ENCODE measurements at regions not wholly inside any gene's neighbourhood (a gene's known extent, or its start where the extent isn't known, plus 50 kb on each side); places are given as distances from the start of the nearest gene placed in this dataset.

- DNase-seq = no peak
- intact Hi-C loops (cut with micrococcal nuclease) = no loop called here
- Histone ChIP-seq H3K4me1 (ENCODE audit: insufficient read depth, low read length) (no peaks in the 10 kb centered on the region), H3K27ac (ENCODE audit: low read depth, low read length) (no peak overlapping the region), H3K4me3 (ENCODE audit: low read length in 2 of 2) (no peak overlapping the region), H3K9me3 (ENCODE audit: control insufficient read depth in 1 of 2, low read length in 2 of 2) (no peaks in the 10 kb centered on the region), H3K36me3 (ENCODE audit: insufficient read depth, low read length) (no peaks in the 10 kb centered on the region), H3K27me3 (ENCODE audit: insufficient read depth, low read length) (no peaks in the 10 kb centered on the region)
- no peaks in the 10 kb centered on the region for H3K4me1 Mint-ChIP-seq
- H3K36me3 Mint-ChIP-seq = no peaks in the 10 kb centered on the region
- POLR2A ChIA-PET (ENCODE audit: partially characterized antibody) = no interaction called here
- peaks cover 0 to 4% (median under 1%) of the 10 kb centered on the region in 8 donors for H3K9me3 Mint-ChIP-seq
- peaks cover 0 to 2% of the 10 kb centered on the region in 2 donors for H3K27me3 Mint-ChIP-seq
- no peak overlapping the region for H3K4me3 Mint-ChIP-seq
- no peak overlapping the region for H3K27ac Mint-ChIP-seq
- CTCF ChIA-PET (ENCODE audit: partially characterized antibody) = interaction anchor here (1.1 to 1.4 kb wide), 2 partner anchors 10 to 809 kb away, joined by 3 to 6 read pairs; no protein-coding TSS in a partner anchor
These were observed 191.0 kb upstream of the LARGE1 start for GRCh38 chr22:34111210-34111824.

- Mint-ChIP-seq H3K4me3 (no peak overlapping the region), H3K9me3 (peaks cover 0 to 3% (median 0%) of the 10 kb centered on the region in 8 donors), H3K4me1 (no peaks in the 10 kb centered on the region), H3K27me3 (no peaks in the 10 kb centered on the region), H3K36me3 (no peaks in the 10 kb centered on the region), H3K27ac (no peak overlapping the region)
- no peaks in the 10 kb centered on the region for H3K27me3 ChIP-seq (ENCODE audit: insufficient read depth, low read length)
- H3K36me3 ChIP-seq (ENCODE audit: insufficient read depth, low read length) = no peaks in the 10 kb centered on the region
- ChIA-PET CTCF (ENCODE audit: partially characterized antibody) (no interaction called here), POLR2A (ENCODE audit: partially characterized antibody) (no interaction called here)
- intact Hi-C loops (cut with micrococcal nuclease) = no loop called here
- no peak for DNase-seq
- H3K4me1 ChIP-seq (ENCODE audit: insufficient read depth, low read length) = no peaks in the 10 kb centered on the region
- no peak overlapping the region for H3K4me3 ChIP-seq (ENCODE audit: low read length in 2 of 2)
- H3K27ac ChIP-seq (ENCODE audit: low read depth, low read length) = no peak overlapping the region
- H3K9me3 ChIP-seq (ENCODE audit: control insufficient read depth in 1 of 2, low read length in 2 of 2) = no peaks in the 10 kb centered on the region
These were observed 193.1 kb upstream of the LARGE1 start for GRCh38 chr22:34113381-34113780.

GRCh38 chr22:34114406-34114805 lies 194.1 kb upstream of the LARGE1 start:
- intact Hi-C loops (cut with micrococcal nuclease) = no loop called here
- no peaks in the 10 kb centered on the region for H3K36me3 ChIP-seq (ENCODE audit: insufficient read depth, low read length)
- Mint-ChIP-seq H3K27me3 (no peaks in the 10 kb centered on the region), H3K4me3 (no peak overlapping the region), H3K36me3 (no peaks in the 10 kb centered on the region), H3K4me1 (no peaks in the 10 kb centered on the region), H3K9me3 (peaks cover 0 to 2% (median 0%) of the 10 kb centered on the region in 8 donors), H3K27ac (no peak overlapping the region)
- H3K9me3 ChIP-seq (ENCODE audit: control insufficient read depth in 1 of 2, low read length in 2 of 2) = no peaks in the 10 kb centered on the region
- DNase-seq = no peak
- no peaks in the 10 kb centered on the region for H3K4me1 ChIP-seq (ENCODE audit: insufficient read depth, low read length)
- H3K27ac ChIP-seq (ENCODE audit: low read depth, low read length) = no peak overlapping the region
- H3K4me3 ChIP-seq (ENCODE audit: low read length in 2 of 2) = no peak overlapping the region
- CTCF ChIA-PET (ENCODE audit: partially characterized antibody) = no interaction called here
- no peaks in the 10 kb centered on the region for H3K27me3 ChIP-seq (ENCODE audit: insufficient read depth, low read length)
- POLR2A ChIA-PET (ENCODE audit: partially characterized antibody) = no interaction called here

GRCh38 chr22:34115722-34116121 lies 195.4 kb upstream of the LARGE1 start:
- no peak for DNase-seq
- H3K4me1 ChIP-seq (ENCODE audit: insufficient read depth, low read length) = no peaks in the 10 kb centered on the region
- no peaks in the 10 kb centered on the region for H3K27me3 ChIP-seq (ENCODE audit: insufficient read depth, low read length)
- Mint-ChIP-seq H3K27me3 (no peaks in the 10 kb centered on the region), H3K9me3 (peaks cover 0 to 6% (median 0%) of the 10 kb centered on the region in 8 donors), H3K27ac (no peak overlapping the region), H3K4me1 (no peaks in the 10 kb centered on the region), H3K36me3 (no peaks in the 10 kb centered on the region), H3K4me3 (no peak overlapping the region)
- no peak overlapping the region for H3K27ac ChIP-seq (ENCODE audit: low read depth, low read length)
- no peak overlapping the region for H3K4me3 ChIP-seq (ENCODE audit: low read length in 2 of 2)
- no peaks in the 10 kb centered on the region for H3K36me3 ChIP-seq (ENCODE audit: insufficient read depth, low read length)
- ChIA-PET POLR2A (ENCODE audit: partially characterized antibody) (no interaction called here), CTCF (ENCODE audit: partially characterized antibody) (no interaction called here)
- no peaks in the 10 kb centered on the region for H3K9me3 ChIP-seq (ENCODE audit: control insufficient read depth in 1 of 2, low read length in 2 of 2)
- intact Hi-C loops (cut with micrococcal nuclease) = no loop called here

GRCh38 chr22:34116126-34116525 lies 195.8 kb upstream of the LARGE1 start:
- DNase-seq = no peak
- Mint-ChIP-seq H3K4me1 (no peaks in the 10 kb centered on the region), H3K4me3 (no peak overlapping the region), H3K36me3 (no peaks in the 10 kb centered on the region), H3K9me3 (peaks cover 0 to 6% (median 0%) of the 10 kb centered on the region in 8 donors), H3K27ac (no peak overlapping the region), H3K27me3 (no peaks in the 10 kb centered on the region)
- H3K36me3 ChIP-seq (ENCODE audit: insufficient read depth, low read length) = no peaks in the 10 kb centered on the region
- H3K9me3 ChIP-seq (ENCODE audit: control insufficient read depth in 1 of 2, low read length in 2 of 2) = no peaks in the 10 kb centered on the region
- no peaks in the 10 kb centered on the region for H3K4me1 ChIP-seq (ENCODE audit: insufficient read depth, low read length)
- intact Hi-C loops (cut with micrococcal nuclease) = no loop called here
- no peaks in the 10 kb centered on the region for H3K27me3 ChIP-seq (ENCODE audit: insufficient read depth, low read length)
- ChIA-PET CTCF (ENCODE audit: partially characterized antibody) (no interaction called here), POLR2A (ENCODE audit: partially characterized antibody) (no interaction called here)
- H3K27ac ChIP-seq (ENCODE audit: low read depth, low read length) = no peak overlapping the region
- H3K4me3 ChIP-seq (ENCODE audit: low read length in 2 of 2) = no peak overlapping the region

- Histone ChIP-seq H3K36me3 (ENCODE audit: insufficient read depth, low read length) (no peaks in the 10 kb centered on the region), H3K9me3 (ENCODE audit: control insufficient read depth in 1 of 2, low read length in 2 of 2) (no peaks in the 10 kb centered on the region), H3K4me1 (ENCODE audit: insufficient read depth, low read length) (no peaks in the 10 kb centered on the region), H3K4me3 (ENCODE audit: low read length in 2 of 2) (no peak overlapping the region), H3K27ac (ENCODE audit: low read depth, low read length) (no peak overlapping the region), H3K27me3 (ENCODE audit: insufficient read depth, low read length) (no peaks in the 10 kb centered on the region)
- intact Hi-C loops (cut with micrococcal nuclease) = no loop called here
- Mint-ChIP-seq H3K27ac (no peak overlapping the region), H3K27me3 (peaks cover 0 to 2% of the 10 kb centered on the region in 2 donors), H3K4me3 (no peak overlapping the region), H3K9me3 (peaks cover 0 to 10% (median 1%) of the 10 kb centered on the region in 8 donors), H3K4me1 (no peaks in the 10 kb centered on the region), H3K36me3 (no peaks in the 10 kb centered on the region)
- no peak for DNase-seq
- ChIA-PET POLR2A (ENCODE audit: partially characterized antibody) (no interaction called here), CTCF (ENCODE audit: partially characterized antibody) (interaction anchor here (0.6 to 2.4 kb wide), 2 partner anchors 11 to 882 kb away, joined by 3 to 6 read pairs; no protein-coding TSS in a partner anchor)
These were observed 201.8 kb upstream of the LARGE1 start for GRCh38 chr22:34122042-34122441.

- H3K4me1 ChIP-seq (ENCODE audit: insufficient read depth, low read length) = no peaks in the 10 kb centered on the region
- intact Hi-C loops (cut with micrococcal nuclease) = no loop called here
- Mint-ChIP-seq H3K4me1 (no peaks in the 10 kb centered on the region), H3K27me3 (peaks cover 0 to 2% of the 10 kb centered on the region in 2 donors), H3K4me3 (no peak overlapping the region), H3K9me3 (peaks cover 0 to 10% (median 3%) of the 10 kb centered on the region in 8 donors), H3K36me3 (no peaks in the 10 kb centered on the region), H3K27ac (no peak overlapping the region)
- ChIA-PET POLR2A (ENCODE audit: partially characterized antibody) (no interaction called here), CTCF (ENCODE audit: partially characterized antibody) (no interaction called here)
- H3K4me3 ChIP-seq (ENCODE audit: low read length in 2 of 2) = no peak overlapping the region
- no peak overlapping the region for H3K27ac ChIP-seq (ENCODE audit: low read depth, low read length)
- H3K27me3 ChIP-seq (ENCODE audit: insufficient read depth, low read length) = no peaks in the 10 kb centered on the region
- H3K36me3 ChIP-seq (ENCODE audit: insufficient read depth, low read length) = no peaks in the 10 kb centered on the region
- H3K9me3 ChIP-seq (ENCODE audit: control insufficient read depth in 1 of 2, low read length in 2 of 2) = no peaks in the 10 kb centered on the region
- DNase-seq = no peak
These were observed 209.6 kb upstream of the LARGE1 start for GRCh38 chr22:34129691-34130486.

Data from CD4-positive, alpha-beta memory T cell (primary cell).